GM18868 (cell line): ENCODE measurements at regions not wholly inside any gene's neighbourhood (a gene's known extent, or its start where the extent isn't known, plus 50 kb on each side); places are given as distances from the start of the nearest gene placed in this dataset.

Experiments used
- ATAC-seq: cut with Tn5 transposase; IDR thresholded peaks from one replicate; pipeline ENCODE4 v1.9.1; 2021; ENCODE audit warnings: mild to moderate bottlenecking, moderate library complexity; ENCODE audit not compliant: unreplicated experiment

DNA sequence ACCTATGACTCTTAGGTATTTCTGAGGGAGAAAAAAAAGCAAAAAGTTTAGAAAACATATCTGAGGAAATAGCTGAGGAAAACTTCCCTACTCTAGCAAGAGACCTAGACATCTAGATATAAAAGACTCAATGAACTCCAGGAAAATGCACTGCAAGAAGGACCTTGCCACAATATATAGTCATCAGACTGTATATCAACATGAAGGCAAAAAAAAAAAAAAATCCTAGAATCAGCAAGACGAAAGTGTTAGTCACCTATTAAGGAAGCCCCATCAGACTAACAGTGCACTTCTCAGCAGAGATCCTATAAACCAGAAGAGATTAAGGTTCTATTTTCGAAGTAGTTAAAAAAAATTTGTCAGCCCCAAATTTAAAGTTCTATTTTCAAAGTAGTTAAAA lies 166.2 kb downstream of the TMEM38B start:
- no peak for ATAC-seq

DNA sequence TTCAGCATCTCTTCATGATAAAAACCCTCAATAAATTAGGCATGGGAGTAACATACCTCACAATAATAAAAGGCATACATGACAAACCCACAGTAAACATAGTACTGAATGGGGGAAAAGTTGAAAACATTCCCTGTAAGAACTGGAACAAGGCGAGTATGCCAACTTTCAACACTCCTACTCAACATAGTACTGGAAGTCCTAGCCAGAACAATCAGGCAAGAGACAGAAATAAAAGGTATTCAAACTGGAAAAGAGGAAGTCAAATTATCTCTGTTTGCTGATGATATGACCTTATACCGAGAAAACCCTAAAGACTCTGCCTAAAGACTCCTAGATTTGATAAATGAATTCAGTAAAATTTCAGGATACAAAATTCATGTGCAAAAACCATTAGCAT lies 167.6 kb downstream of the TMEM38B start:
- no peak for ATAC-seq

DNA sequence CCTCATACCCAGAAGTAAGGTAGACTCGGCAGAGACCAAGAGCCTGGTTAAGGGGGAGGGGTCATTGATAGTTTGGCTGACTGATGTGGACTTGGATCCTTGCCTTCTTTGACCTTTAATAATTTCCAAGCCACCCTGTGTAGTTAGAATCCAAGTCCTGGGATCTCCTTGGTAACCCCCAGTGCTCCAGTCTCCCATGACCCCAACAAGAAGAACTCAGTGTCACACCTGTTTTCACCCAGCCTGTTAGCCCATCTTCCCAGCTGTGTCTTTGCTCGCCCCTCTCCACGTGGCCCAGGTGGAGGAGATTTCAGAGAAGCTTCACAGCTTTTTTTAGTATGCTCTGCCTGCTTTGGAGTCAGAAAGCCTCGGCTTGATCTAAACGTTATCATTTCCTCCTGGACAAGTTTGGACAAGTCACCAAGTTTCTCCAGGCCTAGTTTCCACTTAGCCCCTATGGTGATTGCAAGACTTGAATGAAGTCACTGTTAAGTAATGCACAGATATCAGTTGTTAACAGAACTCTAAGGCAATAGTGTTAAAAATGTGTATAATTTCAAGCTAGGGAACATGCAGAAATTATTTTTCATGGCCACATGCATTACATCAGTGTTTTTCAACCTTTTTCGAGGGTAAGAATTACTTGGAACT lies 170.0 kb downstream of the TMEM38B start:
- ATAC-seq: no peak

DNA sequence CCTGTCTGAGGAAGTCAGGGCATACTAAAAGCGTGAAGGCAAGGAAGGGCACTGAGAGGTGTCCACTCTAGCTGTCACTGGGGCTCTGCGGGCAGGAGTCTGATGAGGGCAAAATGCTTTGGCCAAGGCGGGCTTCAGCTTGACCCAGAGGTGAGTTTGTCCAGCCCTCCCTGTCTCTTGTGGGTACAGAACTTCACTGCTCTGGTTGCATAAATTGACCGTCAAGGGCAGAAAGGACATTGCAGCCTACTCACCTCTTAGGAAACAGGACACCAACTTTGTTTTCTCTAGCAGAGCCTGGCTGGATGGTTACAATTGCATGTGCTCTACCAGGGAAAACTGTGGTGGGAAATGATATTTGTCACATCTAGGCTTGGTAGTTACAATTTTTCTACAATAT lies 170.9 kb downstream of the TMEM38B start:
- no peak for ATAC-seq

DNA sequence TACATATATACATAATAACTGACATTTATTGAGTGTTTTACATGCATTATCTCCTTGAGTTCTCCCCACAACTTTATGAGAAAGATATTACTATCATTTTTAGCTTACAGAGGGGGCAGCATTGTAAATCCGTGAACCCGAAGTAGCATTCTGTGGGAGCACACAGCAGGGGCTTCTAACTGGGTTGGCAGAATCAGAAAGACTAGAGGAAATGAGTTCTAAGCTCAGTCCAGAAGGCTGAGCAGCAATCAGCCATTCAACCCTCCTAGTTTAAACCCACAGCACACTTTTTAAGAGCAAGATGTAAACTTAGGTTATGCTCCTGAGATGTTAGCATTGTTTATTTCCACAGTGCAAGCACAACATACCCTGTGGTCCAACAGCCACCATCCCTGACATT lies 177.2 kb downstream of the TMEM38B start:
- ATAC-seq: no peak

DNA sequence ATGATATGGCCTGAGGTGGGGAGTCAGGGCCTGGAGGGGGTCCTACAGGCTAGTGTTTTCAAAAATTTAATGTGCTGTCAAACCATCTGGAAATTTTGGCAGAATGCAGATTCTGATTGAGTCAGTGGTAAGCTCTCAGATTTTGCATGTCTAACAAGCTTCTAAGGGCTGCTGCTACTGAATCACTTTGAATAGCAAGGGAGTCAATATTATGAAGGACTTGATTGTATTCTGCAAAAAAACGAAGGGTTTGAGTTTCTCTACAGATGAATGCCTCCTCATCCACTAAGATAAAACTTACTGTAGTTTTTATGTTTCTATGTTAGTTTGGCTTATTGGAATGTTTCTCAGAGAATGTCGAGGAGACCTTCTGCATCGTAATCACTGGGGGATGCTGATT lies 179.5 kb downstream of the TMEM38B start:
- ATAC-seq: no peak

DNA sequence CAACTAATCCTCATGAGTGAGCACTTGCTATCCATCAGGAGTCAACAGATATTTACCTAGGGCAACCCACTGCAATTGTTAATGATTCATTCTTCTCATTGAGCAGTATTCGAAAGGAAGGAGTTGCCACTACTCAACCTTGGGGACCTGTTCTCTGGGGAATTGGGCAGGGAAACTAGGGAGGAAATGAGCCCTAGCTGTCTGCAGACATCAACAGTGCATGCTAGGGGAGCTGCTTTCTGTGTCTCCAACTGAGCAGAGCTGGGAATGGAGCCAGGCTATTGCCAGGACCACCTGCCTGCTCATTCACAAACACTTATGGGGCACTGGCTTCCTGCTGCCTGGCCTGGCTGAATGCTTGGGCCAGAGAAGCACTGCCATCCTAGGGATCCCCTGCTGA lies 183.4 kb downstream of the TMEM38B start:
- no peak for ATAC-seq

DNA sequence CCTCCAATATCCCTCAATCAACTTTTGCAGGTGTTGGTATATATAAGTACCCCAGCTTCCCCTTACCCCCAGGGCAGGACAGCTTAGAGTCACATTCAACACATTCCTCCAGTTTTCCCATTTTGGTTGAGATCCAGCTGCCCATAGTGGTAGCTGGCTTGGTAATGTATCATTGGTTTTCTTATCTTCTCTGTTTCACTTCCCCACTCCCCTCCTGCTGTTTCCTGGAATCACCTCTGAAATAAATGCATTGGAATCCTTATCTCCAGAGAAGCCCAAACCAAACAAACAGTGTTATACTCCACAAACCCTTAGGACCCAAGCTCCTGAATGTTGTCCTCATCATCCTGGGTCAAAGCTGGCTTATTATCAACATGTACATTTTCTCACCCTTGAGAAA lies 184.8 kb downstream of the TMEM38B start:
- ATAC-seq: no peak

DNA sequence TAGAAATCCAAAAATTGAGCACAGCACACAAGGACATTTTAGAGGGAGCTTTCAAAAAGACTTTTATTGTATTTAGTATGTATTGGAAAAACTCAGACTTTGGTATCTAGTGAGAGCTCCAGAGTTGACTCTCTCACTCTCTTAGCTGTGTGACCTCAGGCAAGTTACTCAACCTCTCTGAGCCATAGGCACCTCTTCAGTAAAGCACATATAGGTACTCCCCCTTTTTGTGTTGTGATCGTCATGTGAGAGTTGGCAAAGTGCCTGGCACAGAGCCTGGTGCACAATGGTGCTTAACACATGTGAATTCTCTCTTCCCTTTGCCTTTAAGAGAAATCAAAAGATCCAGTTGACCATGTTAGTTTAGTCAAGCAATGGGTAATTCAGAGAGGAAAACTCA lies 186.2 kb downstream of the TMEM38B start:
- no peak for ATAC-seq

DNA sequence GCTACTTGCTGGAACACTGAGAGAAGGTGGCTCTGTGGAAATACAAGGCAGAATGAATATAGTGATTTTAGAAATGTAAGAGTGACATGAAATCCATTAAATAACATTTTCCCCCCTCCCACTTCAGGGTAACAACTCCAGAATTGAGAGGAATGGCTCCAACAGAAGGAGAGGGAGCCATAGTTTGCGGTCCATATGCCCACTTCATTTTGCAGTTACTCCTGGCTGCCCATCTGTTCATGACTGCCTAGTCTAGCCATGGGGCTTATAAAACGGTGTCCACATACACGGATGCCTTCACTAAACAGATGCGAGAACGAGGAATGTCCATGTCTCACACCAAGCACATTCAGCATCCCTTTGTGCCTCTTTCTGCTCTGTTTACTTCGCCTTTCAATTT lies 186.7 kb downstream of the TMEM38B start:
- ATAC-seq: no peak

DNA sequence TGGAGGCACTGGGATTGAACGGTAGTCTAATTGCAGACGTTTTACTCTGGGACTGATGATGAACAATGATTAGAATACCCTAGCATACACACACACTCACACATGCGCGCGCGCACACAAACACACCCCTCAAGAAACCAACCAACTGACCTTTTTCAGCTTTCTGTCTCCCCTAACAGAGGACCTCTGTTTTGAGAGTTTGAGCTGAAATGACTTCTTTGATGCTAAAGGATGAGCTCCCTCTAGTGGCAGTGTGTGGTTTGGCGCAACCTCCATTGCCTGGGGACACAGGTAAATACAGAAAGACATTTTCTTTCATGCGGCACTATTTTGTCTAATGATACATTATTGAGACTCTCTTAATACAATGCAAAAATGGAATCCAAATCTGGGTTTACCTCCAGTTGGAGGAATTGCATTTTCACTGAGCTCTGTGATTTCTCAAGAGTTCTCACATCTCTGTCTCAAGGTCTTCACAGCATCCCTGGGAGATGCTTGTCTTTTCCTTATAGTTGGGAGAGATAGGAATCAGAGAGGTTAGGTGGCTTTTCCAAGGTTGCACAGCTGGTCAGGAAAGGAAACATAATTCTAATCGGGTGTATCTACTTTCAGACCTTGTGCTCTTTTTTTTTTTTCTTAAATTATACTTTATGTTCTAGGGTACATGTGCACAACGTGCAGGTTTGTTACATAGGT lies 187.5 kb downstream of the TMEM38B start:
- peak; percentile 70 for ATAC-seq

DNA sequence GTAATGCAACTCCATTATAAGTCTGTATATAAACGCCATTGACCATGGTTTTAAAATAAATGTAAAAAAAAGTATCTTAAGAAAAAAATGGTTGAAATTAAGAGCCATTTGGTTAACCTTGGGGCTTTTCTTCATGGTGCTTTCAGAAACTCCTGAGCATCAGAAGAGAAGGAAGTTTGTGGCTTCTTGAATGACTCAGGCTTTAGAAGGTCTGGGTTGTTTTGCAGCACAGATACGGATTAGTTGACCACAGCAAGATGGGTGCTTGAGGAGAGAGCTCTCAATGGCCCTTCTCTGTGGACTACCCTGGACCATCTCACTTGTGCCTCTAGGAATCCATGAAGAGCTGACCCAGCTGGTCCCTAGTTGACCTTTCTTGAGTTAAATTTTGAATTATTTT lies 189.5 kb downstream of the TMEM38B start:
- peak; percentile 93 for ATAC-seq

DNA sequence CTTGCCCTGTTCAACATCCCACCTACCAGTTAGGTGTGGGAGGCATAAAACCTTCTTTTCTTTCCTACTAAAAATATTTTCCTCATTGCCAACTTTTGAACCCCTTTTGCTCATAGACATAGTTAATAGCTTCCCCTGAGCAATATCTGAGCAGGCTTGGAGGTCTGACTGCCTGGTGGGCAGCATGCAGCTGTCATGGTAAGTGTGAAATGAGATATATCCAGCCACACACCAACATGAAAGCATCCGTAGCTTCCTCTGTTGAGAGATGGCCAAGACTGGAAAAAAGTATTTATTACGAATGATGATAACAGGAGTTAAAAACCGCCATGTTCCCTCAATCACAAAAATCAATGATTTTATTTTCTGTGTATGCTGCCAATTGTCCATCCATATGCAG lies 190.1 kb downstream of the TMEM38B start:
- no peak for ATAC-seq

DNA sequence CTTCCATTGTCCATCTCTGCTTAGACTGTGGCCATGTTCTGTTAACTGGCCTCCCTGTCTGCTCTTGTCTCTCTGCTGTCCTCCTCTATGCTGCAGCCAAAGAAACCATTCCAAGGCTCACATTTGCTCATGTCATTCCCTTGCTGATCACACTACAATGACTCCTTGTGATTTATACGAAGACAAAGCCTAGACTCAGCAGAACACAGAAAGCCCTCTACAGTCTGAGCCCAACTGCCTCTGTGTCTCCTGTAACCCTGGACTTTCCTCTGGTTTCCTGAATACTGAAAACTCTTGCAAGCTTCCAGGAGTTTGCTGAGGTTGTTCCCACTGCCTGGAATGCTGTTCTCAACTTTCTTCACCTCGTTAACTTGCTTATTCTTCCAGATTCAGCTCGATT lies 191.8 kb downstream of the TMEM38B start:
- ATAC-seq: no peak

DNA sequence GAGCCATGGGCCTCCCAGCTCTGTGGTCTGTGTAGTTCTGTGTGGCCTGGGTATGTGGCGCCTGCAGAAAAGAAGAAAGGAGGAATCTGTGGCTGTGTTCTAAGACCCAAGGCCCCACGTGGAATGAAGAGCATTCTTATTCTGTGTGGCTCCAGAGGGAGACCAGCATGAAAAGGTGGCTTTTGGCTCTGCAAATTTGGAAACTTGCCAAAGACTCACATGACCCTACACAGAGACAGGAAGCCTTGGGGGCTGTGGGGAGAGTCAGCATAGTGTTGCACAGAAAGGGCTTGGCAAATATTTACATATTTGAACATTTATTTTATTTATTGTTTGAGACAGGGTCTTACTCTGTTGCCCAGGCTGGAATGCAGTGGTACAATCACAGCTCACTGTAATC lies 193.3 kb downstream of the TMEM38B start:
- ATAC-seq: no peak

DNA sequence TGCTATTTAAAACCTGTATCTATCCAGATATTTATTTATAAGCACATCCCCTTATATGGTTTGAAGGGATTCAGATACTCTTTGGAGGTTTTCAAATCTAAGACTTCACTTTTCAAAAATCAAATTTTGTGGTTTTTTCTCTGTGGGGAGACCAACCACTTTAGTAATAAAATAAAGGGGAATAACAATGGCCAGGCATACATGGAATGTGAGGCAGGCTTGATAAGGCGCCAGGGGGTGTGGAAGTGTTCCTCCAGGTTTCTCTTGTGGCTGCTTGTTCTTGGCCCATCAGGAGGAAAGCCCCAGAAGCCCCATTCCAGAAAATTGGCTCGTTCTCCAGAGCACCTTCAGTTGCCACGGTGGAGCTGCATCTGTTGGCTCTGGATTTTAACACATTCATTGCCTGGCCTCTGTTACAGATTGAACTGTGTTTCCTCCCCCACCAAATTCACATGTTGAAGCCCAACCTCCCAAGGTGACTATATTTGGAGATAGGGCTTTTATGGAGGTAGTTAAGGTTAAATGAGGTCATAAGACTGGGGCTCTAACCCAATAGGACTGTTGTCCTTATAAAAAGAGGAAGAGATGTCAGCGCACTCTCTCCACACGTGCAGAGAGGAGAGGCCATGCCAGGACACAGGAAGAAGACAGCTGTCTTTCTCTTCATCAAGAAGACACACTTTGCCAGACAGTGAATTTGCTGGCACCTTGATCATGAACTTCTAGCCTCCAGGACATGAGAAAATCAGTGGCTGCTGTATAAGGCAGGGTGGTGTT lies 195.9 kb downstream of the TMEM38B start:
- ATAC-seq: no peak

DNA sequence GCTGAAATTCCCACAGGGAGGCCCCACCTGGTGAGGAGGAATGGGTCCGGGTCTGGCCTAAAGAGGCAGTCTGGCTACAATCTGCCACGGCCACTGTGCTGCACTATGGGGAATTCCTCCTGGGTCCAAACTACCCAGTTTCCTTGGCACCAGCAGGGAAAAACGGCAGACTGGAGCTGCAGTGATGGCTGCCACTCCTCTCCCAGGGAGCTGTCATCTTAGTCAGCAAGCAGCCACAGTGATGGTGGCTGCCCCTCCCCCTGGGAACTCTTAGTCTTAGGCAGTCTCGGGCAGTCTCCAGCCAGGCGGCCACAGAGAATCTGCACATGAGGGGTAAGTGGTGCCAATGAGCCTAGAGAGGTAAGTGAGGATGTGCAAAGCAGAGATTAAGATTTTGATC lies 205.8 kb downstream of the TMEM38B start:
- ATAC-seq: no peak

DNA sequence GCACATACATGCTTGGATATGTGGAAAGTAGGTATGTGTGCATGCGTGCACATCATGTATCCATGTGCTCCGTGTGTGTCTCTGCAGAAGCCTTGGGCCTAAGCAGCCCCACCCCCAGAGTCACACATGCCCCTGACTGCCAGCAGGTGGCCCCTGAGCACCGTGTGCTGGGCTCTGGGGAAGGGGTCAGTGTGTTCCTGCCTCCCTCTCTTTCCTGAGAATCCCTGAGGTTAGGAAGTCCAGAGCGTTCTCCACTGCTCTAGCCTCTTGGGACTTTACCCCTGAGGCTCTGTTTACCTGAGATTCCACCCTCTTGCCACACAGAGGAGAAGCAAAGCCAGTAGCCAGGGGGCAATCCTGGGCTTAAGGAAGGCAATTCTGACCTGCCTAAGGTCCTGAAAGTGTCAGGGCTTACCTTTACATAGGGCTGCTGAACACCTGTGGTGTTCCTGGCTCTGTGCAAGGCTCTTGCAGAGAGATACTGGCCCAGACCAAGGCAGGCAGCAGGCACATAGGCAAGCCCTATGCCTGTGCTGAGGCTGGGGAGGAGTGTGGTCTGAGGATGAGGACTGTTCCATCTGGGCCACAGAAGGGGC lies 207.3 kb downstream of the TMEM38B start:
- peak; percentile 91 for ATAC-seq

DNA sequence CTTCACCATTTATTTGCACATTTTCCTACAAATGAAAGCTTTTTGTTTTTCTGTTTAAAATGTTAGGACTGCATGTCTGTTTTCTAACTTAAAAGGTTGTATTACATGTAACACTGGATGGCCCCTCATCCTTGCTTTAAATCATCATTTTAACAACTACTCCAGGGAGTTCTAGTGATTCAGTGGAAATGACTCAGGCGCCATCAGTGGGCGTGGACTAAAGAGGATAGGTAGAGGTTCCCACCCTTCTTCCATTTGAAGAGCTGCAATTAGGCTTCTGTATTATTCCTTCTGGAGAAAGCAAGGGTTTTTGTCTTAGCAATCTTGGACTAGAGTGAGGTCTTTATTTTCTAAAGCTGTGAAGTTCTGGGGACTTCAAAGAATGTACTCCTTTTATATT lies 213.7 kb downstream of the TMEM38B start:
- no peak for ATAC-seq

DNA sequence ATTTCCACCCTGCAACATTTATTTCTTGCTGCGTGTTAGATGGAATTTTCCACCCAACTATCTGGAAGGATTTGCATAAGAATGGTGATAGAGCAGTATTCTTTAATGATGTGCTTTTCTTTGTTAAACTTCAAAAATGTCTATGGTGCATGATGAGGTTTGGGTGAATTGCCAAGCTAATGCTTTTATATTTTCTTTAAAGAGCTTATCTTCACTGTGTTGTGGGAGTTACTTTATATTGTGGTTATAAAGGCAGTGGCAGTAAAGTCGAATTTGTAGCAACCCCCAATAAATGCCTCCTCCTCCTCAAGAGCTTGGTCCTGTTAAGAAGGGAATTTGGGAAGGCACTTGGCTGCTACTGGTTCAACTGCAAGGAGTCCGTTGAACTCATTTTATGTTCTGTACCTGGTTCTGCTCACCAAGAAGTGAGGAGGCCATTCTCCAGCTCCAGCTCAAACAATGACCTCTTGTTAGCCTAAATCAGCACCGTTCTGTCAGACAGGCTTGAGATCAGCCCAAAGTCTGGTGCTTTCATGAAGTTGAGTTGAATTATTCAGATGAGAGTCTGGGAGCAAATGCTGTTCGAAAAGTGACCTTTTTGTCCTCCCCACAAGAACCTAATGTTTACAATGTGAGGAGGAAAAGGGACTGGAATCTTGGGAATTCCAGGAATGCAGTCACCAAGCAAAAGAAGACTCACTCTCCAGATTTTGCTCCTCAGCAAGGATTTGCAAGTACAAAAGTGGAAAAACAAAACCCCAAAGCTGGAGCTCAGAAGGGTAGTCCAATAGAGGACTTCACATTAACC lies 217.0 kb downstream of the TMEM38B start:
- no peak for ATAC-seq
